ENCODE measurements at regions not wholly inside any gene's neighbourhood (a gene's known extent, or its start where the extent isn't known, plus 50 kb on each side); places are given as distances from the start of the nearest gene placed in this dataset.

DNA sequence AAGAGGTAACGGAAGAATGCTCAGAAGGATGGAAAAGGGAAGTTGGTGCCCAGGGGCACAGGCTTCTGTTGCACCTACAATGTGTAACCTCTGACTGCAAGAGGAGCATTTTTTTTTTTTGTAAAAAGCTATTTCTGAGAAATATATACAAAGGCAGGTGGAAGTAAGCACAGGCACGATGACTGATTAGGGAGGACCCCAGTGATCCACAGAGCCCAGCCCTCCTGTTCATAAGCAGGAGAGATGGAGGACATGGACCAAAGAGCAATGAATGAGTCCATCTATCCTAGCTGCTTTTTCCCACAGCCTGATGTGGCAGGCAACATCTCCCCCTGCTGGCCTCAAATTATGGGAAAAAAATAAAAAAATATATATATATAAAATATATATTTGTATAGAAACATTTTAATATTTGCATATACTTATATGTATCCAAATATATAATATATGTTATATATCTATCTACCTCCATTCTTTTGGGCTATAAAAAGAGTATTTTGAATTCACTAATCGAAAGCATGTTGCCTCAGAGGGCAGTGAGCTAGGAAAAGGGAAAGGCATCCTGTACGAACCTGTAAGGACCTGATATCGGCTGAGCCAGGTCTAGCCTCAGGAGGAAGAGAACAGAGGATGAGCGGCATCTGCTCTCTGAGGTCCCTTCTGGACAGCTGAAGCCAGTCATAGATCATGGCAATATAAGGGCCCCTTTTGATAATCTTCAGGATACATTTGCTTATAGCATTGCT is 166.0 kb upstream of the STK17B start:
- Histone ChIP-seq H3K36me3 (ENCODE audit: control insufficient read depth in 1 of 2, insufficient read depth in 2 of 2, low read length in 2 of 2) (no peaks in the 10 kb centered on the region), H3K4me3 (ENCODE audit: low read depth in 1 of 2, low read length in 2 of 2) (no peak overlapping the region), H3K9me3 (ENCODE audit: control insufficient read depth in 1 of 2, low read length in 2 of 2) (no peaks in the 10 kb centered on the region), H3K27ac (ENCODE audit: low read length) (no peak overlapping the region), H3K27me3 (ENCODE audit: low read depth, low read length) (no peaks in the 10 kb centered on the region), H3K4me1 (ENCODE audit: control insufficient read depth in 1 of 2, insufficient read depth in 2 of 2, low read length in 2 of 2) (no peaks in the 10 kb centered on the region)

DNA sequence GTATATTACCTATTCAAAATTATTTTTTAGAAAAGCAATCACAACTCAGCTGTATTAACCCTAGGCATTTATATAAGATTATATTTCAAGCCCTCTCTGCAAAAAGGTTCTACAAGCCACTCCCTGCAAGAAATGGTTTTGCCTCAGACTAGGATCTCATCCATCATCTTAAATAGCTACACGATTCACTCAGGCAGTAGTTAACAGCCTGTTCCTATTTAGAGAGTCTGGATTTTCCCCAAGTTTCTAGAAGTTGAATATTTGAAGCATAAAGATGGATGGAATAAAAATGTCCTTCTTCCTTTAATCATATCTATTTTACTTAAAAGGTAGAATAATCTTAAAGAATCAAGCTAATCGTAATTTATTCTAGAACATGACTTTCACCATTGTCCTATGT is 167.1 kb upstream of the STK17B start:
- Histone ChIP-seq H3K36me3 (ENCODE audit: control insufficient read depth in 1 of 2, insufficient read depth in 2 of 2, low read length in 2 of 2) (no peaks in the 10 kb centered on the region), H3K4me3 (ENCODE audit: low read depth in 1 of 2, low read length in 2 of 2) (no peak overlapping the region), H3K27ac (ENCODE audit: low read length) (no peak overlapping the region), H3K27me3 (ENCODE audit: low read depth, low read length) (no peaks in the 10 kb centered on the region), H3K9me3 (ENCODE audit: control insufficient read depth in 1 of 2, low read length in 2 of 2) (no peaks in the 10 kb centered on the region), H3K4me1 (ENCODE audit: control insufficient read depth in 1 of 2, insufficient read depth in 2 of 2, low read length in 2 of 2) (no peaks in the 10 kb centered on the region)

DNA sequence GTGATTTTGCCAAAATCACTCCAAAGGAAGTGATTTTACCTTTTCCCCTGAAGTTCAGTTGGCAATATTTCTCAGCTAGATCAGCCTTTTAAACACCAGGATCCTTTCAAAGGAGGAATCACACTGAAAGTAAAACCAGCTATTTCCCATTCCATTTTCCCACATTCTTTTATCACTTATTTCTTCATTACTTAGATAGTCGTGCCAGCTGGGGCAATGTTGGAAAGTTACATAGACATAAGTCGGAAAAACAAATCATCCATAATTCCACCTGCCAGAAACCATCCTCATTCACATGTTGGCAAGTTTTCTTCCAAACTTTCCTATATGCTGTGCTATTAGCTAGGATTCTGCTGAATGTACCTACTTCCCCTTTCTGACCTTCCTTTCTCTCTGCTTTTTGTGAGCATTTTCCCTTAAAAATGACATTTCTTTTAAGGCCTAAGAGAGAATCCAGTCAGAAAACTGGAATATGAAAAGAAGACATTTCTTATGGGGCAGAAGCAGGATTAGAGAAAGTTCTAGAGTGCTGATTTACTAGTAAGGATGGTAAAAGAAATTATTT is 170.0 kb upstream of the STK17B start:
- Histone ChIP-seq H3K27me3 (ENCODE audit: low read depth, low read length) (no peaks in the 10 kb centered on the region), H3K9me3 (ENCODE audit: control insufficient read depth in 1 of 2, low read length in 2 of 2) (no peaks in the 10 kb centered on the region), H3K4me1 (ENCODE audit: control insufficient read depth in 1 of 2, insufficient read depth in 2 of 2, low read length in 2 of 2) (no peaks in the 10 kb centered on the region), H3K4me3 (ENCODE audit: low read depth in 1 of 2, low read length in 2 of 2) (no peak overlapping the region), H3K27ac (ENCODE audit: low read length) (no peak overlapping the region), H3K36me3 (ENCODE audit: control insufficient read depth in 1 of 2, insufficient read depth in 2 of 2, low read length in 2 of 2) (no peaks in the 10 kb centered on the region)

DNA sequence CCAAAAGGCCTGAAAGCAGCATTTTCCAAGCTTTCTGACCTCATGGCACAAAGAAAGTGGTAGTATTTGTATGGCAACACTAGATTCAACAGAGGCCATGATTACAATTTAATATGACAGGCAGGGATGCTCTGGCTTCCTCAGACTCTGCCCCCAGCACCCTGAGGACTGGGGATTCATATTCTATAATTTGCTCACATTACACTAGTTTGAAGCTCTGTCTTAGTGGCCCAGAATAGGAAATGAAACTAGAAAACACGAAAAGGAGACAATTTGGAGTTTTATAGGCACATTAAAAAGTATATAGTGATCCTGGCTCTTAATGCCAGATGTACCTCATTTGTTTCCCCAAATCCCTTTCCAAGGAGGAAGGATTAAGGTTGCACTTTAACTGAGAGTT is 173.0 kb upstream of the STK17B start:
- no peaks in the 10 kb centered on the region for H3K27me3 ChIP-seq (ENCODE audit: low read depth, low read length)
- H3K4me3 ChIP-seq (ENCODE audit: low read depth in 1 of 2, low read length in 2 of 2), result no peak overlapping the region
- no peaks in the 10 kb centered on the region for H3K4me1 ChIP-seq (ENCODE audit: control insufficient read depth in 1 of 2, insufficient read depth in 2 of 2, low read length in 2 of 2)
- no peak overlapping the region for H3K27ac ChIP-seq (ENCODE audit: low read length)
- no peaks in the 10 kb centered on the region for H3K9me3 ChIP-seq (ENCODE audit: control insufficient read depth in 1 of 2, low read length in 2 of 2)
- H3K36me3 ChIP-seq (ENCODE audit: control insufficient read depth in 1 of 2, insufficient read depth in 2 of 2, low read length in 2 of 2), result no peaks in the 10 kb centered on the region

DNA sequence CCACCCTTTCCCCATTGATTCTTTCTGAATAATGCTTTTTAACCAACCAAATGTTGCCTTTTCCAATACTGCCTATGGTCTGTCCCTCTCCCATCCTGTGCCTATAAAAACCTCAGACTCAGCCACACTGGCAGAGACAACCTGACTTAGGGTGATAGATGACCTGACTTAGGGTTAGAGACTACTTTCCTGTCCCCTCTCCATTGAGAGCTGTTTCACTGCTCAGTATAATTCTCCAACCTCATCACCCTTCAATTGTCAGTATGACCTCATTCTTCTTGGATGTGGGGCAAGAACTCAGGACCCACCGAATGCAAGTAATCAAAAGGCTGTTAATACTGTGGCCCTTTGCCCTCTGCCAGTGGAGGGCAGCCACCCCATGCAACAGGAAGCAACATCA is 182.3 kb upstream of the STK17B start:
- peaks cover 0 to 4% of the 10 kb centered on the region in 2 donors for H3K9me3 ChIP-seq (ENCODE audit: control insufficient read depth in 1 of 2, low read length in 2 of 2)
- no peak overlapping the region for H3K27ac ChIP-seq (ENCODE audit: low read length)

DNA sequence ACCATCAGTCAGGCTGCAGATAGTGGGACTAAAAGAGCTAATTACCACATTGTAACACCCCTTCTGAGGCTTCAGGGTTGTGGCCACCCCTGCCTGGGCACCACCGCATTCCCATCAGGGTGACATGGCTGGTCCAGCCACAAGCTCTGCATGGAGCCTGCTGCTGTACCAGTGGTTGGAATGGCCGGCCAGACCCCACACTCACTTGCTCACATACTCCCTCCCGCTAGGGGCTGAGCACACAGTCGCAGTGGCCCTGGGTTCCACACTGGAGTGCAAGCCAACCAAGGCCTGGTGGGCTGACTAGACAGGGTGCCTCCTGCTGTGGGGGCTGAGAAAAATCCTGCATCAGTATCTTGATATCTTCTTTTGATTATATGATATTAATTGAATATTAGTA is 182.8 kb upstream of the STK17B start:
- Histone ChIP-seq H3K27me3 (ENCODE audit: low read depth, low read length) (no peaks in the 10 kb centered on the region), H3K36me3 (ENCODE audit: control insufficient read depth in 1 of 2, insufficient read depth in 2 of 2, low read length in 2 of 2) (no peaks in the 10 kb centered on the region), H3K4me1 (ENCODE audit: control insufficient read depth in 1 of 2, insufficient read depth in 2 of 2, low read length in 2 of 2) (no peaks in the 10 kb centered on the region), H3K27ac (ENCODE audit: low read length) (no peak overlapping the region), H3K4me3 (ENCODE audit: low read depth in 1 of 2, low read length in 2 of 2) (no peak overlapping the region), H3K9me3 (ENCODE audit: control insufficient read depth in 1 of 2, low read length in 2 of 2) (peaks cover 0 to 4% of the 10 kb centered on the region in 2 donors)

More for the DNA sequence above, 182.3 kb upstream of the STK17B start:
- H3K27me3 ChIP-seq (ENCODE audit: low read depth, low read length), result no peaks in the 10 kb centered on the region
- H3K4me3 ChIP-seq (ENCODE audit: low read depth in 1 of 2, low read length in 2 of 2), result no peak overlapping the region
- H3K4me1 ChIP-seq (ENCODE audit: control insufficient read depth in 1 of 2, insufficient read depth in 2 of 2, low read length in 2 of 2), result no peaks in the 10 kb centered on the region
- H3K36me3 ChIP-seq (ENCODE audit: control insufficient read depth in 1 of 2, insufficient read depth in 2 of 2, low read length in 2 of 2), result no peaks in the 10 kb centered on the region

DNA sequence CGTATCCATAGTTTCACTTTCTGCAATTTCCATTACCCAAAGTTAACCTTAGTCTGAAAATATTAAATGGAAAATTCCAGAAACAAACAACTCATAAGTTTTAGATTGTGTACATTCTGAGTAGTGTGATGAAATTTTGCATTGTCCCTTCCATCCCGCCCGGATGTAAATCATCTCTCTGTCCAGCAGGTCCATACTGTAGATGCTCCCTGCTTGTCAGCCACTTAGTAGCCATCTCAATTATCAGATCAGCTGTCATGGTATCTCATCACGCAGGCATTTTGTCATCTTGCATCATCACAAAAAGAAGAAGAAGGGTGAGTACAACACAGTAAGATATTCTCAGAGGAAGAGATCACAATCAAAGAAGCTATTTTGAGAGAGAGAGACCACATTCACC is 185.0 kb upstream of the STK17B start:
- no peak overlapping the region for H3K4me3 ChIP-seq (ENCODE audit: low read depth in 1 of 2, low read length in 2 of 2)
- H3K9me3 ChIP-seq (ENCODE audit: control insufficient read depth in 1 of 2, low read length in 2 of 2), result peaks cover 0 to 4% of the 10 kb centered on the region in 2 donors
- no peak overlapping the region for H3K27ac ChIP-seq (ENCODE audit: low read length)
- no peaks in the 10 kb centered on the region for H3K4me1 ChIP-seq (ENCODE audit: control insufficient read depth in 1 of 2, insufficient read depth in 2 of 2, low read length in 2 of 2)
- no peaks in the 10 kb centered on the region for H3K36me3 ChIP-seq (ENCODE audit: control insufficient read depth in 1 of 2, insufficient read depth in 2 of 2, low read length in 2 of 2)
- no peaks in the 10 kb centered on the region for H3K27me3 ChIP-seq (ENCODE audit: low read depth, low read length)

DNA sequence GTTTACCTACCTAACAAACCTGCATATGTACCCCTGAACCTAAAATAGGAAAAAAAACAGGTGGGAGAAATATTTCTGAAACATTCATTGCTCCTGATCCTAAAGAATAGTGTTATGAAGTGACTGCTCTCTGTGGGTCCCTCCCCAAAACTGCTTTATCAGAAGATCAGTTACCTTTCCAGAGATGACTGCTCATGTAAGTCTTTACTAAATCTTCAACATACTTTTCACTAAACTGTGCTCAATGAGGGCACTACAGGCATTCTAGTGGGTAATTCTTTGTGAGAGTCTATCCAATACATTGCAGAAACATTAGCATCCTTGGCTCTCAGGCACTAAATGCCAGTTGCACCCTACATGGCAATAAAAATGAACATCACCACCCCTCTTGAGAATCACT is 189.3 kb upstream of the STK17B start:
- Histone ChIP-seq H3K4me3 (ENCODE audit: low read depth in 1 of 2, low read length in 2 of 2) (no peak overlapping the region), H3K27me3 (ENCODE audit: low read depth, low read length) (no peaks in the 10 kb centered on the region), H3K9me3 (ENCODE audit: control insufficient read depth in 1 of 2, low read length in 2 of 2) (no peaks in the 10 kb centered on the region), H3K27ac (ENCODE audit: low read length) (no peak overlapping the region), H3K4me1 (ENCODE audit: control insufficient read depth in 1 of 2, insufficient read depth in 2 of 2, low read length in 2 of 2) (no peaks in the 10 kb centered on the region), H3K36me3 (ENCODE audit: control insufficient read depth in 1 of 2, insufficient read depth in 2 of 2, low read length in 2 of 2) (no peaks in the 10 kb centered on the region)

DNA sequence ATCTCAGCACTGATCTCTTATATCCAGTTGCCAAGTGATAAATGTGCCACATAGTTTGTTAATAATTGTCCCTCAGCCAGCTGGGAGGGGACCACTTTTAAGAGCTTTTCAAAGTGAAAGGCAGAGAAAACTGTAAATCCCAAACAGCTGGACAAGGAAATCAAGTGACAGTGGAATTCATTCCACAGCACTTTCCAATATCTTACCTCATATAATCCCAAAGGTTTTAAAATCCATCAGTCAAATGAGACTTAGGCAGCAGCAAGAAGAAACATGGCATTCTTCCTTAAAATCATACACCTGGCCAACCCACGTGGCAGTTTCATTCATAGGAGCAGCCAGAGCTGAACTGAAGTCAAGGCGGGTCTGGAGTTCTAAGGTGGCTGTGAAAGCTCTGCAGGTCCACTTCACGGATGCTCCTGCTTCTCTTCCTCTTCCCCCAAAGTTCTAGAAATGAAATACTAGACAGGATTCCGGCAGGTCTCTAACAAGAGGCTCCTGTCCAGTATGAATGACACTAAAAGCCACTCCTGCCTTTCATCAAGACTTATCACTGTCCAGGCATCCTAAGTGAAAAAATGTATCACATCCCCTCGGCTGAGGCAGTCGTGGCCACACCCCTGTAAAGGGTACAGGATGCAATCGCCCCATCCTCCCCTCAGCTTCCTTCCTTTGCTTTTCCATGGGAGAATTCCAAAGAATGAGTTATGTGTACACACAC is 190.4 kb upstream of the STK17B start:
- no peaks in the 10 kb centered on the region for H3K36me3 ChIP-seq (ENCODE audit: control insufficient read depth in 1 of 2, insufficient read depth in 2 of 2, low read length in 2 of 2)
- no peak overlapping the region for H3K27ac ChIP-seq (ENCODE audit: low read length)
- no peaks in the 10 kb centered on the region for H3K27me3 ChIP-seq (ENCODE audit: low read depth, low read length)
- H3K4me3 ChIP-seq (ENCODE audit: low read depth in 1 of 2, low read length in 2 of 2), result peak overlapping the region in 1 of 2 donors; percentile 22
- H3K4me1 ChIP-seq (ENCODE audit: control insufficient read depth in 1 of 2, insufficient read depth in 2 of 2, low read length in 2 of 2), result no peaks in the 10 kb centered on the region
- H3K9me3 ChIP-seq (ENCODE audit: control insufficient read depth in 1 of 2, low read length in 2 of 2), result no peaks in the 10 kb centered on the region

DNA sequence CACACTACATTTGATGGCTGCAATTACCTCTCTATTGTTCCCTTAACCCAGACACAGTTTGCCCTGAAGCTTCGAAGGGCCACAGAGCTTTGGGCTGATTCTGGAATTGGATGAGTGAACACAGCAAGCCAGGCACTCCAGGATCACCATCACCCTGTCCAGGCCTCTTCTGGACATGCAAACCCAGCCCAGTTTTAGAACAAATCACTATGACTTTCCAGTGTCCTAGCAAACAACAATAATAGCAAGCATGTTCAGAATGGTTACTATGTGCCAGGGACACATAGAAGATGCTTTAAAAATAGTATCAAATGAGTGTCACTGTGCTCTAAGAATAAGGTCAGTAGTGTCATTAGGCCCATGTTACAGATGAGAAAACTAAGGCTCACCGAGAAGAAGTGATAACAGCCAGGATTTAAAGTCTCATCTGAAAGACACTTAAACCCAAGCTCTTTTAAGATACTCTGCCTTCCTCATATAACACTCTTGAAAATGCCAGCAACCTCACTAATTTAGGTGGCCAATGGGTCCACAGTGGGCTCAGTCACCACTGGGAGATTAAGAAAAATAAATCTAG is 191.7 kb upstream of the STK17B start:
- Histone ChIP-seq H3K36me3 (ENCODE audit: control insufficient read depth in 1 of 2, insufficient read depth in 2 of 2, low read length in 2 of 2) (no peaks in the 10 kb centered on the region), H3K27ac (ENCODE audit: low read length) (no peak overlapping the region), H3K4me3 (ENCODE audit: low read depth in 1 of 2, low read length in 2 of 2) (no peak overlapping the region), H3K9me3 (ENCODE audit: control insufficient read depth in 1 of 2, low read length in 2 of 2) (peaks cover 0 to 2% of the 10 kb centered on the region in 2 donors), H3K27me3 (ENCODE audit: low read depth, low read length) (no peaks in the 10 kb centered on the region), H3K4me1 (ENCODE audit: control insufficient read depth in 1 of 2, insufficient read depth in 2 of 2, low read length in 2 of 2) (no peaks in the 10 kb centered on the region)

DNA sequence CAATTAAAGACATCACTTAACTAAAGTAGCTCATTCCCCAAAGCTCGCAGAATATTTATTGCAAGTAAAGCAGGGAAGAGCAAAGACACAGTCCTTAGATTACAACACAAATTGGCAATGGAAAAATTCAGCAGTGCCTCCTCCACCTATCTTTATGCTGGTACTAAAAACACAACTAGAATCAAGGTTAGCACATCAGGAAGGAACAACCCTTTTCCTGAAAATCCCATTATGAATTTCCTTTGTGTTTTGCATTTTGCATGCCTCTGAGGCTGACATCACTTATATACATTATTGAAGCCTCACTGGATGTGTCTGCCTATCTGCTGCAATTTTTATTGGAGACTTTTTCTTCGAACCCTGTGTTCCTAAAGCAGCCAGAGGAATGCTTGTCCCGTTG is 193.8 kb upstream of the STK17B start:
- H3K4me3 ChIP-seq (ENCODE audit: low read depth in 1 of 2, low read length in 2 of 2), result no peak overlapping the region
- no peak overlapping the region for H3K27ac ChIP-seq (ENCODE audit: low read length)
- H3K27me3 ChIP-seq (ENCODE audit: low read depth, low read length), result no peaks in the 10 kb centered on the region
- peaks cover 0 to 6% of the 10 kb centered on the region in 2 donors for H3K9me3 ChIP-seq (ENCODE audit: control insufficient read depth in 1 of 2, low read length in 2 of 2)
- no peaks in the 10 kb centered on the region for H3K36me3 ChIP-seq (ENCODE audit: control insufficient read depth in 1 of 2, insufficient read depth in 2 of 2, low read length in 2 of 2)
- no peaks in the 10 kb centered on the region for H3K4me1 ChIP-seq (ENCODE audit: control insufficient read depth in 1 of 2, insufficient read depth in 2 of 2, low read length in 2 of 2)
